H1 (cell line): ENCODE measurements at regions not wholly inside any gene's neighbourhood (a gene's known extent, or its start where the extent isn't known, plus 50 kb on each side); places are given as distances from the start of the nearest gene placed in this dataset.

ENCODE experiments used
- CTCF ChIA-PET: fragments of 300-600 bp; sonication (Branson Sonifier 250); formaldehyde crosslinking; loops from one replicate; lab custom pipeline; 2021; ENCODE audit not compliant: partially characterized antibody; lab: Charles Lee
- POLR2A ChIA-PET: fragments of 300-600 bp; sonication (Branson Sonifier 250); formaldehyde crosslinking; loops from one replicate; lab custom pipeline; 2021; ENCODE audit warnings: inconsistent platforms; ENCODE audit not compliant: partially characterized antibody; lab: Charles Lee
- DNase-seq, 2 experiments: peaks; one replicate each; pipeline versions ENCODE4 v3.0.0 to v3.0.0-alpha.2; 2010 to 2022; ENCODE audit warnings: low spot score in 2 of 2, low read depth in 1 of 2, mixed read lengths in 1 of 2
- FAIRE-seq: peaks from 2 replicates; lab custom pipeline; 2011; peaks lifted over from hg19 to GRCh38; lab: Jason Lieb, UNC
- H2AFZ ChIP-seq: 2 replicates; pipeline ENCODE4 v1.8.1; 2012; ENCODE audit warnings: low read length, inconsistent platforms
- H2AK5ac ChIP-seq: 2 replicates; pipeline ENCODE4 v1.6.1; 2013; ENCODE audit warnings: low read depth, low read length
- H2BK120ac ChIP-seq: replicated peaks from 2 replicates; pipeline ENCODE3; 2013; ENCODE audit warnings: low read depth, low read length, inconsistent platforms
- H2BK12ac ChIP-seq: 2 replicates; pipeline ENCODE4 v1.6.1; 2013; ENCODE audit warnings: low read depth, low read length
- H2BK15ac ChIP-seq: 2 replicates; pipeline ENCODE4 v1.6.1; 2013; ENCODE audit warnings: low read length
- H2BK20ac ChIP-seq: 2 replicates; pipeline ENCODE4 v1.6.1; 2013; ENCODE audit warnings: low read length
- H2BK5ac ChIP-seq: 2 replicates; pipeline ENCODE4 v1.6.1; 2013; ENCODE audit warnings: low read depth, low read length
- H3K14ac ChIP-seq: 2 replicates; pipeline ENCODE4 v1.6.1; 2013; ENCODE audit warnings: inconsistent platforms; ENCODE audit not compliant: insufficient read length
- H3K18ac ChIP-seq: 2 replicates; pipeline ENCODE4 v1.6.1; 2013; ENCODE audit warnings: low read length; ENCODE audit errors: extremely low read depth
- H3K23ac ChIP-seq: 2 replicates; pipeline ENCODE4 v1.6.1; 2013; ENCODE audit warnings: inconsistent platforms; ENCODE audit not compliant: insufficient read length
- H3K23me2 ChIP-seq: 2 replicates; pipeline ENCODE4 v1.6.1; 2013; ENCODE audit warnings: low read depth, low read length
- H3K27ac ChIP-seq: 2 replicates; pipeline ENCODE4 v1.6.1; 2011; ENCODE audit warnings: low read depth, low read length, inconsistent platforms
- H3K27me3 ChIP-seq, 4 experiments: replicated peaks in 1 of 4; 1 replicate in 1 of 4; 2 replicates in 3 of 4; pipeline versions ENCODE4 v1.6.1 to v1.8.1; 2011 to 2013; ENCODE audit warnings: low read length in 3 of 4, mild to moderate bottlenecking in 3 of 4, inconsistent platforms in 2 of 4, mixed read lengths in 2 of 4, moderate library complexity in 1 of 4; ENCODE audit not compliant: control insufficient read depth in 3 of 4, insufficient read depth in 3 of 4; ENCODE audit errors: extremely low read depth in 1 of 4
- H3K36me3 ChIP-seq, 4 experiments: 2 replicates each; pipeline versions ENCODE4 v1.6.1 to v1.8.1; 2011 to 2013; ENCODE audit warnings: mild to moderate bottlenecking in 4 of 4, low read length in 3 of 4, moderate library complexity in 2 of 4, control low read depth in 1 of 4, inconsistent platforms in 1 of 4; ENCODE audit not compliant: insufficient read depth in 4 of 4, control insufficient read depth in 2 of 4
- H3K4ac ChIP-seq: replicated peaks from 2 replicates; pipeline ENCODE3; 2013; ENCODE audit warnings: low read length, low read depth, mixed read lengths, inconsistent platforms; ENCODE audit not compliant: insufficient read length
- H3K4me1 ChIP-seq, 4 experiments: replicated peaks in 1 of 4; 1 replicate in 1 of 4; 2 replicates in 3 of 4; pipeline versions ENCODE4 v1.6.1 to v1.8.1; 2011 to 2013; ENCODE audit warnings: low read length in 3 of 4, inconsistent platforms in 2 of 4, mixed read lengths in 1 of 4; ENCODE audit not compliant: insufficient read depth in 4 of 4, control insufficient read depth in 3 of 4
- H3K4me2 ChIP-seq, 2 experiments: 2 replicates each; pipeline versions ENCODE4 v1.6.1 to v1.8.1; 2011 to 2013; ENCODE audit warnings: low read depth in 2 of 2, low read length in 2 of 2, control low read depth in 1 of 2, inconsistent platforms in 1 of 2, mild to moderate bottlenecking in 1 of 2; ENCODE audit not compliant: insufficient read depth in 1 of 2
- H3K4me3 ChIP-seq, 4 experiments: fragments of 200-600, 300-600 bp in 1 of 4; sonication (generic), shearing (Covaris generic), sonication (Bioruptor Twin) in 1 of 4; 2 replicates each; pipeline versions ENCODE4 v1.5.1 to v1.8.1; 2011 to 2016; ENCODE audit warnings: low read length in 4 of 4, low read depth in 3 of 4, control low read depth in 2 of 4, inconsistent platforms in 2 of 4, mild to moderate bottlenecking in 2 of 4, mixed read lengths in 1 of 4, moderate library complexity in 1 of 4; ENCODE audit not compliant: insufficient read depth in 2 of 4; ENCODE audit errors: extremely low read depth in 1 of 4
- H3K56ac ChIP-seq: replicated peaks from 2 replicates; pipeline ENCODE3; 2013; ENCODE audit warnings: low read depth, mild to moderate bottlenecking, mixed read lengths, low read length, inconsistent platforms; ENCODE audit not compliant: insufficient read length
- H3K79me1 ChIP-seq: 2 replicates; pipeline ENCODE4 v1.6.1; 2013; ENCODE audit warnings: low read depth, low read length, control low read depth
- H3K79me2 ChIP-seq, 2 experiments: 2 replicates each; pipeline versions ENCODE4 v1.6.1 to v1.8.1; 2012 to 2013; ENCODE audit warnings: low read length in 2 of 2, mild to moderate bottlenecking in 2 of 2, inconsistent platforms in 1 of 2; ENCODE audit not compliant: insufficient read depth in 2 of 2, control insufficient read depth in 1 of 2
- H3K9ac ChIP-seq, 4 experiments: replicated peaks in 1 of 4; 1 replicate in 1 of 4; 2 replicates in 3 of 4; pipeline versions ENCODE4 v1.6.1 to v1.8.1; 2011 to 2013; ENCODE audit warnings: low read depth in 3 of 4, low read length in 3 of 4, control low read depth in 2 of 4, mild to moderate bottlenecking in 2 of 4, moderate library complexity in 2 of 4, inconsistent platforms in 1 of 4; ENCODE audit errors: extremely low read depth in 1 of 4
- H3K9me3 ChIP-seq, 2 experiments: 2 replicates each; pipeline versions ENCODE4 v1.6.1 to v1.8.1; 2012 to 2013; ENCODE audit warnings: mild to moderate bottlenecking in 2 of 2, moderate library complexity in 2 of 2, control low read depth in 1 of 2, inconsistent platforms in 1 of 2, low read depth in 1 of 2, low read length in 1 of 2, mixed read lengths in 1 of 2; ENCODE audit not compliant: insufficient read depth in 2 of 2
- H4K20me1 ChIP-seq, 2 experiments: replicated peaks in 1 of 2; 2 replicates each; pipeline versions ENCODE3 to v1.8.1; 2011 to 2013; ENCODE audit warnings: inconsistent platforms in 2 of 2, low read length in 2 of 2, mild to moderate bottlenecking in 1 of 2; ENCODE audit not compliant: insufficient read depth in 2 of 2, control insufficient read depth in 1 of 2
- H4K5ac ChIP-seq: 2 replicates; pipeline ENCODE4 v1.6.1; 2013; ENCODE audit warnings: low read length, low read depth, mixed read lengths, inconsistent platforms; ENCODE audit not compliant: insufficient read length
- H4K8ac ChIP-seq: 2 replicates; pipeline ENCODE4 v1.8.0; 2013; ENCODE audit warnings: mild to moderate bottlenecking, moderate library complexity, low read length, inconsistent platforms; ENCODE audit not compliant: insufficient read depth; ENCODE audit errors: extremely low read depth
- H4K91ac ChIP-seq: replicated peaks from 2 replicates; pipeline ENCODE3; 2013; ENCODE audit warnings: low read length, mixed read lengths, inconsistent platforms; ENCODE audit not compliant: insufficient read length
- BRCA1 ChIP-seq: IDR thresholded peaks from 2 replicates; pipeline ENCODE4 v1.6.1; 2012; ENCODE audit warnings: low read depth, low read length, improper control_type of control experiment
- EP300 ChIP-seq, 2 experiments: IDR thresholded peaks; 1 replicate in 1 of 2; 2 replicates in 1 of 2; pipeline ENCODE4 v1.6.1; 2011 to 2012; ENCODE audit warnings: low read depth in 2 of 2, low read length in 2 of 2, mild to moderate bottlenecking in 2 of 2, borderline replicate concordance in 1 of 2, inconsistent platforms in 1 of 2, moderate library complexity in 1 of 2
- FOSL1 ChIP-seq: IDR thresholded peaks from 2 replicates; pipeline ENCODE4 v1.6.1; 2011; ENCODE audit warnings: mild to moderate bottlenecking, low read depth, low read length, moderate library complexity; ENCODE audit not compliant: insufficient read depth
- RXRA ChIP-seq: IDR thresholded peaks from 2 replicates; pipeline ENCODE4 v1.6.1; 2011; ENCODE audit warnings: low read depth, mild to moderate bottlenecking, low read length, moderate library complexity; ENCODE audit not compliant: insufficient read depth
- SIRT6 ChIP-seq: IDR thresholded peaks from one replicate; pipeline ENCODE4 v1.7.1; 2012; ENCODE audit warnings: low read length, inconsistent platforms
- SUZ12 ChIP-seq: fragments of 200-600 bp; sonication (generic); IDR thresholded peaks from 2 replicates; pipeline ENCODE4 v1.6.1; 2012; ENCODE audit warnings: mild to moderate bottlenecking, inconsistent platforms, low read length, moderate library complexity, mixed read lengths
- TAF1 ChIP-seq: IDR thresholded peaks from 2 replicates; pipeline ENCODE4 v1.6.1; 2011; ENCODE audit warnings: mild to moderate bottlenecking, low read depth, low read length

DNA sequence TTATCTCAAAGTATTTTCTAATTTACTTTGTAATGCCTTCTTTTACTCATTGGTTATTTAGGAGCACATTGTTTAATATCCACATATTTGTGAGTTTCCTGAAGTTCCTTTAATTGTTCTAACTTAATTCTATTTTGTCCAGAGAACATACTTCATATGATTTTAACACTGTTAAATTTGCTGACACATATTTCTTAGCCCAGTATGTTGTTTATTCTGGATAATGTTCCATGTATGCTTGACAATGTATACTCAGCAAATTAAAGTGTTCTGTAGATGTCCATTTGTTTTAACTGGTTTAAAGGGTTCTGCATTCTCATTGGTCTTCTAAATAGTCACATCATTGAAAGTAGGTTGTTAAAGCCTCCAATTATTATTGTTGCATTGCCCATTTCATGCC is 643.7 kb upstream of the NR5A2 start:
- Histone ChIP-seq H3K79me1 (no peaks in the 10 kb centered on the region), H2BK120ac (no peak overlapping the region), H2BK12ac (no peak overlapping the region), H4K5ac (no peak overlapping the region), H3K36me3 (no peaks in the 10 kb centered on the region), H3K18ac (no peak overlapping the region), H2BK20ac (no peak overlapping the region), H3K27ac (no peak overlapping the region), H2AFZ (no peak overlapping the region), H3K27me3 (no peaks in the 10 kb centered on the region), H3K4ac (no peak overlapping the region), H3K56ac (no peak overlapping the region), H3K9ac (no peak overlapping the region), H2AK5ac (no peak overlapping the region), H2BK15ac (no peak overlapping the region), H4K91ac (no peak overlapping the region), H3K14ac (no peak overlapping the region), H3K4me1 (no peaks in the 10 kb centered on the region), H4K20me1 (no peaks in the 10 kb centered on the region), H3K4me3 (no peak overlapping the region), H3K79me2 (no peaks in the 10 kb centered on the region), H3K9me3 (no peaks in the 10 kb centered on the region), H4K8ac (no peak overlapping the region), H3K23ac (no peak overlapping the region), H3K23me2 (no peaks in the 10 kb centered on the region), H3K4me2 (no peak overlapping the region), H2BK5ac (no peak overlapping the region)
- FAIRE-seq (no peak), DNase-seq (no peak)
- ChIA-PET POLR2A (no interaction called here), CTCF (interaction anchor here (0.6 kb wide), 1 partner anchor 258 kb away, joined by 3 read pairs; no protein-coding TSS in a partner anchor)
- TF ChIP-seq EP300 (IDR thresholded peaks at IDR 0.05; ENCODE audit: borderline replicate concordance in 1 of 2, low read depth in 2 of 2, low read length in 2 of 2), result no peak
- no peak for TF ChIP-seq SUZ12
- no peak for TF ChIP-seq FOSL1
- TF ChIP-seq RXRA, result no peak
- no peak for TF ChIP-seq SIRT6
- TF ChIP-seq BRCA1, result no peak
- no peak for TF ChIP-seq TAF1
